ENCODE measurements at regions not wholly inside any gene's neighbourhood (a gene's known extent, or its start where the extent isn't known, plus 50 kb on each side); places are given as distances from the start of the nearest gene placed in this dataset.
"Not testable (repeated sequence)": the region's sequence is repeated elsewhere in the genome, so short reads cannot be mapped to it uniquely, and the experiment has no call there.

- FAIRE-seq: no peak
Measured at GRCh38 chr13:56019606-56020005, 1121.1 kb upstream of the PRR20A start.

- no peak for FAIRE-seq
Measured at GRCh38 chr13:56020425-56020824, 1120.3 kb upstream of the PRR20A start.

GRCh38 chr13:56039992-56040391, 1100.7 kb upstream of the PRR20A start:
- no peak for FAIRE-seq

- FAIRE-seq: no peak
Measured at GRCh38 chr13:56066321-56066720, 1074.4 kb upstream of the PRR20A start.

- FAIRE-seq: no peak
Measured at GRCh38 chr13:56102641-56103040, 1038.1 kb upstream of the PRR20A start.

- no peak for FAIRE-seq
Measured at GRCh38 chr13:56110751-56111150, 1030.0 kb upstream of the PRR20A start.

GRCh38 chr13:56134524-56134923, 1006.2 kb upstream of the PRR20A start:
- FAIRE-seq: no peak

- FAIRE-seq: no peak
Measured at GRCh38 chr13:56166864-56167263, 973.9 kb upstream of the PRR20A start.

GRCh38 chr13:56168581-56168980, 972.1 kb upstream of the PRR20A start:
- FAIRE-seq: no peak

- FAIRE-seq: no peak
Measured at GRCh38 chr13:56173346-56173745, 967.4 kb upstream of the PRR20A start.

- FAIRE-seq: no peak
Measured at GRCh38 chr13:56182598-56182997, 958.1 kb upstream of the PRR20A start.

- no peak for FAIRE-seq
Measured at GRCh38 chr13:56187331-56187730, 953.4 kb upstream of the PRR20A start.

- not testable (repeated sequence) for FAIRE-seq
Measured at GRCh38 chr13:56188582-56188981, 952.1 kb upstream of the PRR20A start.

- no peak for FAIRE-seq
Measured at GRCh38 chr13:56189439-56189838, 951.3 kb upstream of the PRR20A start.

- no peak for FAIRE-seq
Measured at GRCh38 chr13:56189978-56190377, 950.7 kb upstream of the PRR20A start.

- FAIRE-seq: no peak
Measured at GRCh38 chr13:56198350-56198749, 942.4 kb upstream of the PRR20A start.

GRCh38 chr13:56201834-56202233, 938.9 kb upstream of the PRR20A start:
- FAIRE-seq: no peak

- no peak for FAIRE-seq
Measured at GRCh38 chr13:56216221-56216620, 924.5 kb upstream of the PRR20A start.

GRCh38 chr13:56247692-56248091, 893.0 kb upstream of the PRR20A start:
- FAIRE-seq: no peak

GRCh38 chr13:56271686-56272085, 869.0 kb upstream of the PRR20A start:
- FAIRE-seq: no peak

- no peak for FAIRE-seq
Measured at GRCh38 chr13:56283262-56283828, 857.4 kb upstream of the PRR20A start.

GRCh38 chr13:56299650-56300049, 841.1 kb upstream of the PRR20A start:
- no peak for FAIRE-seq

GRCh38 chr13:56314765-56315164, 826.0 kb upstream of the PRR20A start:
- no peak for FAIRE-seq

GRCh38 chr13:56317841-56318240, 822.9 kb upstream of the PRR20A start:
- no peak for FAIRE-seq

- no peak for FAIRE-seq
Measured at GRCh38 chr13:56332671-56333070, 808.0 kb upstream of the PRR20A start.

GRCh38 chr13:56335775-56336174, 804.9 kb upstream of the PRR20A start:
- no peak for FAIRE-seq

Measured in TTC549 (cell line).